NT2/D1 (cell line): ENCODE measurements at regions not wholly inside any gene's neighbourhood (a gene's known extent, or its start where the extent isn't known, plus 50 kb on each side); places are given as distances from the start of the nearest gene placed in this dataset.

ENCODE experiments used
- DNase-seq: peaks from one replicate; pipeline ENCODE4 v3.0.0-alpha.2; 2011; ENCODE audit warnings: low read depth, low spot score
- H3K27me3 ChIP-seq: 2 replicates; pipeline ENCODE4 v1.6.0; 2011; ENCODE audit warnings: mild to moderate bottlenecking; ENCODE audit not compliant: insufficient read length, insufficient read depth
- H3K36me3 ChIP-seq: 2 replicates; pipeline ENCODE4 v1.6.1; 2011; ENCODE audit warnings: mild to moderate bottlenecking, low read length, mixed read lengths; ENCODE audit not compliant: insufficient read depth, insufficient read length
- H3K4me1 ChIP-seq: 2 replicates; pipeline ENCODE4 v1.5.1; 2011; ENCODE audit not compliant: insufficient read depth, insufficient read length
- H3K4me3 ChIP-seq: 2 replicates; pipeline ENCODE4 v1.5.1; 2011; ENCODE audit warnings: low read depth; ENCODE audit not compliant: insufficient read length
- H3K9ac ChIP-seq: 2 replicates; pipeline ENCODE4 v1.6.0; 2011; ENCODE audit warnings: low read depth; ENCODE audit not compliant: insufficient read length
- H3K9me3 ChIP-seq: 2 replicates; pipeline ENCODE4 v1.5.1; 2011; ENCODE audit warnings: mild to moderate bottlenecking, low read length; ENCODE audit not compliant: insufficient read depth
- SUZ12 ChIP-seq: IDR thresholded peaks from 2 replicates; pipeline ENCODE4 v1.6.1; 2011; ENCODE audit not compliant: insufficient read length, insufficient read depth; ENCODE audit errors: extremely low read depth
- YY1 ChIP-seq: IDR thresholded peaks from 2 replicates; pipeline ENCODE4 v1.6.1; 2011; ENCODE audit not compliant: insufficient read length, insufficient read depth
- ZNF274 ChIP-seq: IDR thresholded peaks from 2 replicates; pipeline ENCODE4 v1.6.1; 2011; ENCODE audit warnings: mild to moderate bottlenecking, low read depth, low read length

GRCh38 chr2:888906-889566 lies 61.6 kb upstream of the SNTG2 start:
- H3K9ac ChIP-seq: no peak overlapping the region
- H3K4me3 ChIP-seq: no peak overlapping the region
- no peaks in the 10 kb centered on the region for H3K9me3 ChIP-seq
- TF ChIP-seq SUZ12 (no peak), ZNF274 (no peak), YY1 (no peak)
- no peaks in the 10 kb centered on the region for H3K36me3 ChIP-seq
- DNase-seq: no peak
- peaks cover 3% of the 10 kb centered on the region for H3K4me1 ChIP-seq
- no peaks in the 10 kb centered on the region for H3K27me3 ChIP-seq

DNA sequence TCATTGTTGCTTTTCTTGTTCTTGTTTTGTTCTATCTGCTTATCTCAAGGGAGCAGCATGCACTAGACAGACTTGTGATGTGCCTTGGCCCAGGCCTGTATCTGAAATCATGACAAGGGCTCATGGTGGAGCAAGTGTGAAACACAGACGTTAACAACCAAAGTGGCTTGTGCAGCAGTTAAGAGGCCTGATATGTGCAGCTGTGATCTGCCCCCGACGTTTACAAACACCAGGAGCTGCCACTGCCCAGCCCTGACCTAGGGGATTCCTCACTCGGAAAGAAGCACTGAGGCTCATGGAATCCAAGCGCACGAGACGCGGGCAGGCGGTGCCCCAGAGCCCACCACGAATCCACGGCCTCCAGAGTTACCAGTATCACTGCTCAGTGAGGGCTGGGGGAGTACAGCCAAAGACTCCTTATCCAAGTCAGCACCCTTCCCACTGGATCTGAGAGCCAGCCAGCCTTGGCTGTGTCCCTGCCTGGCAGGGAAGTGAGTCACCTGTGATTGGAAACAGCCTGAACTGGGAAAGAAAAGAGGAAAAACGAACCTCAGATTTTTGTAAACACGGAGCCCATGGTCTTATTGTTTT lies 62.3 kb upstream of the SNTG2 start:
- Histone ChIP-seq H3K36me3 (no peaks in the 10 kb centered on the region), H3K27me3 (peaks cover 4% of the 10 kb centered on the region), H3K9me3 (no peaks in the 10 kb centered on the region), H3K4me3 (no peak overlapping the region), H3K4me1 (peaks cover 3% of the 10 kb centered on the region), H3K9ac (no peak overlapping the region)
- no peak for DNase-seq
- TF ChIP-seq YY1 (no peak), ZNF274 (no peak), SUZ12 (no peak)

- no peak for DNase-seq
- no peak for TF ChIP-seq YY1
- Histone ChIP-seq H3K9ac (no peak overlapping the region), H3K4me3 (no peak overlapping the region), H3K36me3 (no peaks in the 10 kb centered on the region), H3K9me3 (no peaks in the 10 kb centered on the region), H3K4me1 (no peaks in the 10 kb centered on the region), H3K27me3 (peaks cover 7% of the 10 kb centered on the region)
Measured at GRCh38 chr2:887639-888038, 63.0 kb upstream of the SNTG2 start.

GRCh38 chr2:886072-887022 lies 64.3 kb upstream of the SNTG2 start:
- H3K4me3 ChIP-seq: no peak overlapping the region
- TF ChIP-seq SUZ12: no peak
- TF ChIP-seq ZNF274: no peak
- no peak for TF ChIP-seq YY1
- peaks cover 2% of the 10 kb centered on the region for H3K4me1 ChIP-seq
- peaks cover 7% of the 10 kb centered on the region for H3K27me3 ChIP-seq
- DNase-seq: no peak
- no peak overlapping the region for H3K9ac ChIP-seq
- no peaks in the 10 kb centered on the region for H3K36me3 ChIP-seq
- H3K9me3 ChIP-seq: no peaks in the 10 kb centered on the region

DNA sequence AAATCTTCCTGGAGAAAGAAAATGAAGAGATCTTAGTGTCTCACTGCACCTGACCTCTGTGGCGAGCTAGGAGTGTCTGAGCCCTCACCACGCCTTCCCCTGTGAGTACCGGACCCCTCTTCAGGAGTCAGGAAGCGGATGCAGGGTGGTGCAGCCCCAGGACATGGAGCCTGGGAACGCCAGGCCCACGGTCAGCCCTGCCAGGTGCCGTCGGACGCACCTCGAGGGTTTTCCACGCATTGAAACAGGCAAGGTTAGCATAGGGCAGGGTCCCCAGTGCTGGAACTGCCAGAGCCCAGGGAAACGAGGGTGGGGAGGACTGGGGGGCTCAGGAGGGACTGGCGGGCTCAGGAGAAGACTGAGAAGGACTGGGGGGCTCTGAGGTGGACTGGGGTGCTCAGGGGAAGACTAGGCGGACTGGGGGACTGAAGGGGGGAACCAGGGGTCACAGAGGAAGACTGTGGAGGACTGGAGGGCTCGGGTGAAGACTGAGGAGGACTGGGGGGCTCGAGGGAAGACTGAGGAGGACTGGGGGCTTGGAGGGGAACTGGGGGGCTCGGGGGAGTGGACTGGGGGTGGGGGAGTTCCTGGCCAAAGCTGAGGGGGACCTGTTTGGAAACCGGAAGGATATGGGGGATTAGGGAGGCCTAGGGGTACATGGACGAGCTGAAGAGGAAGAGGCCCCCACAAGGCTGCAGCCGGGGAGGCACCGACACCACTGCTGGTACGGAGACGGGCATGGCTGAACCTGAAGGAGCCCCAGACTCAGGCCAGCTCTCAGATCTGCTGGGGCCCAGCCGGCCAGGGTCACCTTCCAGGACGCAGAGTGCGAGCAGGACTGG lies 65.2 kb upstream of the SNTG2 start:
- no peak for TF ChIP-seq SUZ12
- no peak for TF ChIP-seq YY1
- TF ChIP-seq ZNF274: no peak
- DNase-seq: no peak
- H3K9me3 ChIP-seq: no peaks in the 10 kb centered on the region
- H3K36me3 ChIP-seq: no peaks in the 10 kb centered on the region
- peaks cover 2% of the 10 kb centered on the region for H3K4me1 ChIP-seq
- H3K27me3 ChIP-seq: peaks cover 7% of the 10 kb centered on the region
- H3K4me3 ChIP-seq: no peak overlapping the region
- H3K9ac ChIP-seq: no peak overlapping the region

GRCh38 chr2:883803-884748 lies 66.6 kb upstream of the SNTG2 start:
- no peak for DNase-seq
- H3K4me1 ChIP-seq: peaks cover 2% of the 10 kb centered on the region
- peaks cover 7% of the 10 kb centered on the region for H3K27me3 ChIP-seq
- no peak overlapping the region for H3K9ac ChIP-seq
- 0 out of 2 replicates have a peak, but pooled peaks cover 4% of the 10 kb centered on the region for H3K9me3 ChIP-seq
- TF ChIP-seq YY1 (no peak), ZNF274 (no peak), SUZ12 (no peak)
- H3K4me3 ChIP-seq: no peak overlapping the region
- H3K36me3 ChIP-seq: no peaks in the 10 kb centered on the region
